Duodenal mucosa (tissue), 2 donors: ENCODE measurements at regions not wholly inside any gene's neighbourhood (a gene's known extent, or its start where the extent isn't known, plus 50 kb on each side); places are given as distances from the start of the nearest gene placed in this dataset.

ENCODE experiments used
- H3K27ac ChIP-seq: one replicate; pipeline ENCODE4 v1.7.0; 2013; ENCODE audit warnings: low read depth, low read length
- H3K27me3 ChIP-seq, 2 donors: one replicate each; pipeline ENCODE4 v1.7.0; 2013; ENCODE audit warnings: low read length in 2 of 2, control low read depth in 1 of 2; ENCODE audit not compliant: insufficient read depth in 2 of 2, control insufficient read depth in 1 of 2
- H3K36me3 ChIP-seq, 2 donors: one replicate each; pipeline ENCODE4 v1.7.0; 2013; ENCODE audit warnings: low read length in 2 of 2, control low read depth in 1 of 2; ENCODE audit not compliant: insufficient read depth in 2 of 2, control insufficient read depth in 1 of 2
- H3K4me1 ChIP-seq, 2 donors: one replicate each; pipeline ENCODE4 v1.7.0; 2013; ENCODE audit warnings: low read length in 2 of 2, control low read depth in 1 of 2; ENCODE audit not compliant: insufficient read depth in 2 of 2, control insufficient read depth in 1 of 2
- H3K4me3 ChIP-seq, 2 donors: one replicate each; pipeline ENCODE4 v1.7.0; 2013; ENCODE audit warnings: low read length in 2 of 2, low read depth in 1 of 2
- H3K9ac ChIP-seq, 2 donors: one replicate each; pipeline ENCODE4 v1.7.0; 2013; ENCODE audit warnings: low read length in 2 of 2, low read depth in 1 of 2
- H3K9me3 ChIP-seq, 2 donors: one replicate each; pipeline ENCODE4 v1.7.0; 2013; ENCODE audit warnings: low read length in 2 of 2, control low read depth in 1 of 2; ENCODE audit not compliant: control insufficient read depth in 1 of 2

- Histone ChIP-seq H3K9me3 (no peaks in the 10 kb centered on the region), H3K36me3 (no peaks in the 10 kb centered on the region), H3K27ac (no peak overlapping the region), H3K4me3 (no peak overlapping the region), H3K4me1 (no peaks in the 10 kb centered on the region), H3K9ac (no peak overlapping the region), H3K27me3 (peaks cover 8 to 14% of the 10 kb centered on the region in 2 donors)
These were observed 186.4 kb downstream of the BUD13 start for GRCh38 chr11:116586392-116586791.

- H3K27me3 ChIP-seq, result peaks cover 35 to 41% of the 10 kb centered on the region in 2 donors
- no peak overlapping the region for H3K27ac ChIP-seq
These were observed 190.2 kb downstream of the BUD13 start for GRCh38 chr11:116582571-116582970.

GRCh38 chr11:116581349-116581748 lies 191.4 kb downstream of the BUD13 start:
- Histone ChIP-seq H3K27me3 (peaks cover 38 to 43% of the 10 kb centered on the region in 2 donors), H3K9ac (no peak overlapping the region), H3K4me1 (no peaks in the 10 kb centered on the region), H3K36me3 (no peaks in the 10 kb centered on the region), H3K4me3 (no peak overlapping the region), H3K9me3 (no peaks in the 10 kb centered on the region), H3K27ac (no peak overlapping the region)

More at GRCh38 chr11:116582571-116582970, 190.2 kb downstream of the BUD13 start:
- Histone ChIP-seq H3K36me3 (no peaks in the 10 kb centered on the region), H3K4me1 (no peaks in the 10 kb centered on the region), H3K9ac (no peak overlapping the region), H3K9me3 (no peaks in the 10 kb centered on the region), H3K4me3 (no peak overlapping the region)

GRCh38 chr11:116580799-116581198 lies 192.0 kb downstream of the BUD13 start:
- no peak overlapping the region for H3K9ac ChIP-seq
- H3K36me3 ChIP-seq, result no peaks in the 10 kb centered on the region
- peaks cover 38 to 43% of the 10 kb centered on the region in 2 donors for H3K27me3 ChIP-seq
- no peaks in the 10 kb centered on the region for H3K4me1 ChIP-seq
- H3K27ac ChIP-seq, result no peak overlapping the region
- no peak overlapping the region for H3K4me3 ChIP-seq
- H3K9me3 ChIP-seq, result no peaks in the 10 kb centered on the region

GRCh38 chr11:116579857-116580727 lies 192.7 kb downstream of the BUD13 start:
- Histone ChIP-seq H3K27me3 (peaks cover 38 to 43% of the 10 kb centered on the region in 2 donors), H3K27ac (no peak overlapping the region), H3K9ac (no peak overlapping the region), H3K4me1 (no peaks in the 10 kb centered on the region), H3K36me3 (no peaks in the 10 kb centered on the region), H3K9me3 (no peaks in the 10 kb centered on the region), H3K4me3 (no peak overlapping the region)

GRCh38 chr11:116579031-116579653 lies 193.6 kb downstream of the BUD13 start:
- H3K4me1 ChIP-seq, result no peaks in the 10 kb centered on the region
- no peaks in the 10 kb centered on the region for H3K9me3 ChIP-seq
- H3K9ac ChIP-seq, result no peak overlapping the region
- no peak overlapping the region for H3K4me3 ChIP-seq
- peaks cover 38% of the 10 kb centered on the region in 2 donors for H3K27me3 ChIP-seq
- no peak overlapping the region for H3K27ac ChIP-seq
- no peaks in the 10 kb centered on the region for H3K36me3 ChIP-seq

- Histone ChIP-seq H3K9me3 (no peaks in the 10 kb centered on the region), H3K4me3 (no peak overlapping the region), H3K27ac (no peak overlapping the region), H3K4me1 (no peaks in the 10 kb centered on the region), H3K9ac (no peak overlapping the region), H3K36me3 (no peaks in the 10 kb centered on the region), H3K27me3 (peaks cover 38% of the 10 kb centered on the region in 2 donors)
These were observed 194.8 kb downstream of the BUD13 start for GRCh38 chr11:116577956-116578355.

GRCh38 chr11:116577273-116577672 lies 195.5 kb downstream of the BUD13 start:
- Histone ChIP-seq H3K36me3 (no peaks in the 10 kb centered on the region), H3K4me1 (no peaks in the 10 kb centered on the region), H3K4me3 (no peak overlapping the region), H3K27ac (no peak overlapping the region), H3K9ac (no peak overlapping the region), H3K27me3 (peaks cover 38% of the 10 kb centered on the region in 2 donors), H3K9me3 (no peaks in the 10 kb centered on the region)

- Histone ChIP-seq H3K4me1 (no peaks in the 10 kb centered on the region), H3K27ac (no peak overlapping the region), H3K27me3 (peaks cover 30 to 31% of the 10 kb centered on the region in 2 donors), H3K4me3 (no peak overlapping the region), H3K9me3 (no peaks in the 10 kb centered on the region), H3K9ac (no peak overlapping the region), H3K36me3 (no peaks in the 10 kb centered on the region)
These were observed 196.3 kb downstream of the BUD13 start for GRCh38 chr11:116576526-116576925.

- peaks cover 0 to 4% of the 10 kb centered on the region in 2 donors for H3K27me3 ChIP-seq
- H3K27ac ChIP-seq, result no peak overlapping the region
- peaks cover 0 to 4% of the 10 kb centered on the region in 2 donors for H3K9me3 ChIP-seq
- H3K4me1 ChIP-seq, result peaks cover 10% of the 10 kb centered on the region in 2 donors
- no peak overlapping the region for H3K9ac ChIP-seq
- no peak overlapping the region for H3K4me3 ChIP-seq
- H3K36me3 ChIP-seq, result no peaks in the 10 kb centered on the region
These were observed 205.0 kb downstream of the BUD13 start for GRCh38 chr11:116567721-116568242.
